ENCODE measurements at regions not wholly inside any gene's neighbourhood (a gene's known extent, or its start where the extent isn't known, plus 50 kb on each side); places are given as distances from the start of the nearest gene placed in this dataset.

- Histone ChIP-seq H3K27me3 (ENCODE audit: low read depth, low read length) (no peaks in the 10 kb centered on the region), H4K20me1 (ENCODE audit: insufficient read depth, low read length) (no peaks in the 10 kb centered on the region), H3K79me2 (ENCODE audit: low read length) (no peaks in the 10 kb centered on the region), H3K27ac (ENCODE audit: low read length) (no peak overlapping the region), H3K4me3 (ENCODE audit: low read length) (no peak overlapping the region), H3K9ac (ENCODE audit: low read length) (no peak overlapping the region), H3K4me2 (ENCODE audit: low read length) (no peak overlapping the region), H3K36me3 (replicated peaks; ENCODE audit: low read depth, low read length) (no peaks in the 10 kb centered on the region), H2AFZ (ENCODE audit: low read depth, low read length) (no peak overlapping the region), H3K9me3 (ENCODE audit: insufficient read depth, low read length) (no peaks in the 10 kb centered on the region), H3K4me1 (ENCODE audit: low read length) (no peaks in the 10 kb centered on the region)
- no peak for TF ChIP-seq EZH2phosphoT487 (IDR thresholded peaks at IDR 0.05; ENCODE audit: low read depth)
- TF ChIP-seq CTCF (IDR thresholded peaks at IDR 0.05; ENCODE audit: low read depth, low read length): no peak
These were observed 98.9 kb downstream of the TNFSF13B start for GRCh38 chr13:108368250-108368905.

- H4K20me1 ChIP-seq (ENCODE audit: insufficient read depth, low read length): no peaks in the 10 kb centered on the region
- no peak overlapping the region for H3K4me3 ChIP-seq (ENCODE audit: low read length)
- H3K27ac ChIP-seq (ENCODE audit: low read length): no peak overlapping the region
- no peaks in the 10 kb centered on the region for H3K36me3 ChIP-seq (replicated peaks; ENCODE audit: low read depth, low read length)
- no peaks in the 10 kb centered on the region for H3K79me2 ChIP-seq (ENCODE audit: low read length)
- H2AFZ ChIP-seq (ENCODE audit: low read depth, low read length): no peak overlapping the region
- TF ChIP-seq EZH2phosphoT487 (IDR thresholded peaks at IDR 0.05; ENCODE audit: low read depth) (no peak), CTCF (IDR thresholded peaks at IDR 0.05; ENCODE audit: low read depth, low read length) (no peak)
- no peaks in the 10 kb centered on the region for H3K9me3 ChIP-seq (ENCODE audit: insufficient read depth, low read length)
- H3K27me3 ChIP-seq (ENCODE audit: low read depth, low read length): no peaks in the 10 kb centered on the region
- H3K9ac ChIP-seq (ENCODE audit: low read length): no peak overlapping the region
- no peaks in the 10 kb centered on the region for H3K4me1 ChIP-seq (ENCODE audit: low read length)
- no peak overlapping the region for H3K4me2 ChIP-seq (ENCODE audit: low read length)
These were observed 99.9 kb downstream of the TNFSF13B start for GRCh38 chr13:108369412-108369811.

- Histone ChIP-seq H4K20me1 (ENCODE audit: insufficient read depth, low read length) (no peaks in the 10 kb centered on the region), H3K4me1 (ENCODE audit: low read length) (no peaks in the 10 kb centered on the region), H3K4me2 (ENCODE audit: low read length) (no peak overlapping the region), H3K4me3 (ENCODE audit: low read length) (no peak overlapping the region), H3K9ac (ENCODE audit: low read length) (no peak overlapping the region), H2AFZ (ENCODE audit: low read depth, low read length) (no peak overlapping the region), H3K36me3 (replicated peaks; ENCODE audit: low read depth, low read length) (no peaks in the 10 kb centered on the region), H3K79me2 (ENCODE audit: low read length) (no peaks in the 10 kb centered on the region), H3K27me3 (ENCODE audit: low read depth, low read length) (no peaks in the 10 kb centered on the region), H3K27ac (ENCODE audit: low read length) (no peak overlapping the region), H3K9me3 (ENCODE audit: insufficient read depth, low read length) (no peaks in the 10 kb centered on the region)
- TF ChIP-seq CTCF (IDR thresholded peaks at IDR 0.05; ENCODE audit: low read depth, low read length) (no peak), EZH2phosphoT487 (IDR thresholded peaks at IDR 0.05; ENCODE audit: low read depth) (no peak)
These were observed 105.5 kb downstream of the TNFSF13B start for GRCh38 chr13:108375034-108375433.

GRCh38 chr13:108375772-108376171 lies 106.3 kb downstream of the TNFSF13B start:
- no peak overlapping the region for H3K4me3 ChIP-seq (ENCODE audit: low read length)
- H3K4me2 ChIP-seq (ENCODE audit: low read length): no peak overlapping the region
- no peaks in the 10 kb centered on the region for H3K27me3 ChIP-seq (ENCODE audit: low read depth, low read length)
- no peaks in the 10 kb centered on the region for H4K20me1 ChIP-seq (ENCODE audit: insufficient read depth, low read length)
- H3K79me2 ChIP-seq (ENCODE audit: low read length): no peaks in the 10 kb centered on the region
- H2AFZ ChIP-seq (ENCODE audit: low read depth, low read length): no peak overlapping the region
- no peaks in the 10 kb centered on the region for H3K9me3 ChIP-seq (ENCODE audit: insufficient read depth, low read length)
- H3K36me3 ChIP-seq (replicated peaks; ENCODE audit: low read depth, low read length): no peaks in the 10 kb centered on the region
- TF ChIP-seq EZH2phosphoT487 (IDR thresholded peaks at IDR 0.05; ENCODE audit: low read depth) (no peak), CTCF (IDR thresholded peaks at IDR 0.05; ENCODE audit: low read depth, low read length) (no peak)
- no peak overlapping the region for H3K9ac ChIP-seq (ENCODE audit: low read length)
- H3K27ac ChIP-seq (ENCODE audit: low read length): no peak overlapping the region
- no peaks in the 10 kb centered on the region for H3K4me1 ChIP-seq (ENCODE audit: low read length)

Data from OCI-LY3 (cell line).